ENCODE measurements at regions not wholly inside any gene's neighbourhood (a gene's known extent, or its start where the extent isn't known, plus 50 kb on each side); places are given as distances from the start of the nearest gene placed in this dataset.

- ATAC-seq (no peak), FAIRE-seq (no peak), DNase-seq (ENCODE audit: low read depth in 1 of 2, low spot score in 1 of 2) (no peak)
- Histone ChIP-seq H3K27ac (no peak overlapping the region), H3K4me2 (no peak overlapping the region), H3K4me3 (no peak overlapping the region), H3K9me3 (no peaks in the 10 kb centered on the region), H3K4me1 (peaks cover 7% of the 10 kb centered on the region; the same call in 1 of the 3 replicates)
- WGBS (ENCODE audit: missing lambda C conversion rate), result 86% methylated on average over 6 of the region's 6 CpGs
- POLR2A ChIA-PET, result no interaction called here
- CTCF ChIA-PET, result no interaction called here
- no peak for TF ChIP-seq POLR2A (IDR thresholded peaks at IDR 0.05; ENCODE audit: low read length)
- TF ChIP-seq, protein P1, sequence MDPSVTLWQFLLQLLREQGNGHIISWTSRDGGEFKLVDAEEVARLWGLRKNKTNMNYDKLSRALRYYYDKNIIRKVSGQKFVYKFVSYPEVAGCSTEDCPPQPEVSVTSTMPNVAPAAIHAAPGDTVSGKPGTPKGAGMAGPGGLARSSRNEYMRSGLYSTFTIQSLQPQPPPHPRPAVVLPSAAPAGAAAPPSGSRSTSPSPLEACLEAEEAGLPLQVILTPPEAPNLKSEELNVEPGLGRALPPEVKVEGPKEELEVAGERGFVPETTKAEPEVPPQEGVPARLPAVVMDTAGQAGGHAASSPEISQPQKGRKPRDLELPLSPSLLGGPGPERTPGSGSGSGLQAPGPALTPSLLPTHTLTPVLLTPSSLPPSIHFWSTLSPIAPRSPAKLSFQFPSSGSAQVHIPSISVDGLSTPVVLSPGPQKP (IDR thresholded peaks at IDR 0.05; ENCODE audit: low read depth, low read length), result no peak
- TF ChIP-seq PHF8 (IDR thresholded peaks at IDR 0.05; ENCODE audit: borderline replicate concordance, low read depth), result no peak
- TF ChIP-seq, protein P2, sequence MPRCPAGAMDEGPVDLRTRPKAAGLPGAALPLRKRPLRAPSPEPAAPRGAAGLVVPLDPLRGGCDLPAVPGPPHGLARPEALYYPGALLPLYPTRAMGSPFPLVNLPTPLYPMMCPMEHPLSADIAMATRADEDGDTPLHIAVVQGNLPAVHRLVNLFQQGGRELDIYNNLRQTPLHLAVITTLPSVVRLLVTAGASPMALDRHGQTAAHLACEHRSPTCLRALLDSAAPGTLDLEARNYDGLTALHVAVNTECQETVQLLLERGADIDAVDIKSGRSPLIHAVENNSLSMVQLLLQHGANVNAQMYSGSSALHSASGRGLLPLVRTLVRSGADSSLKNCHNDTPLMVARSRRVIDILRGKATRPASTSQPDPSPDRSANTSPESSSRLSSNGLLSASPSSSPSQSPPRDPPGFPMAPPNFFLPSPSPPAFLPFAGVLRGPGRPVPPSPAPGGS (IDR thresholded peaks at IDR 0.05), result no peak
- TF ChIP-seq EP300 (IDR thresholded peaks at IDR 0.05), result no peak
- no peak for TF ChIP-seq NFE2L2 (conservative IDR thresholded peaks at IDR 0.05; ENCODE audit: low read length)
- no peak for TF ChIP-seq RNF2 (IDR thresholded peaks at IDR 0.05; ENCODE audit: borderline replicate concordance, low read depth)
- no peak for TF ChIP-seq RFX5 (IDR thresholded peaks at IDR 0.05)
- TF ChIP-seq CHD2 (IDR thresholded peaks at IDR 0.05; ENCODE audit: low read length, partially characterized antibody), result no peak
- no peak for TF ChIP-seq ESRRA (IDR thresholded peaks at IDR 0.05; ENCODE audit: borderline replicate concordance, low read length)
Observed at GRCh38 chr3:67788396-67788795, 134.0 kb upstream of the SUCLG2 start.

DNA sequence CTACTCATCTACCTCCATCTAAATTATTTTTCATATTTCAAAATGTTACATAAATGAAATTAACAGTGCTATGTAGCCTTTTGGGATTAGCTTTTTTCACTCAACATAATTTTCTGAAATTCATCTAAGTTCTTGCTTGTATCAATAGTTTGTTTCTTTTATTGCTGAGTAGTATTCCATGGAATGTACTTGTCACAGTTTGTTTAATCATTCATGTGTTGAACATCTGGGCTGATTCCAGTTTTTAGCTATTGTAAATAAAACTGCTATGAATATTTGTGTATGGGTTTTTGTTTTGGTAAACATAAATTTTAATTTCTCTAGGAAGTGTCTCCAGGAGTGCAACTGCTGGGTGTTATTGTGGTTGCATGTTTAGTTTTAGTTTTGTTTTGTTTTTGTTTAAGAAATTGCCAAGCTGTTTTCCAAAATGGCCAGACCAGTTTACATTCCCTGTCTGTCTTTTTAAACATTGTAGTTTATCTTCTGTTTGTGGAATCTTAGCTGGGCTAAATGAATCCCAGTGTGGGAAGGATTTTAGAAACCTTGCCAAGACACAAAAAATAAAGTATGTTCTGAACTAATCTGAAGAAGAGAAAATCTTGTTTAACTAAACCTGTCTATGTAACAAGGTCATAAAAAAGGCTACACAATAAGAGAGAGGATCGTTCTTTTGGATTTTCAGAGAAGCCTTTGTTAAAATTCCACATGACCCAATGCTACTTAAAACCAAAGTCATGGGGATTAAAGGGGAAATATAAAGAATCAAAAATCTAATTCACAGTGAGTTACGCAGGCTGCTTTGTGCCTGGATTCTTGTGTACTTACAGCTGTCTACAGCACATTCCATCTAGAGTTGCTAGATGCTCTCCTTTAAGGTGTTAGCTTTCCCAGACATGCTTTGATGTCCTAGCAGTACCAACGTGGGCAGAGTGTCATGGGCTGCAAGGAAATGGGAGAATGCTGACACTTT, 129.2 kb upstream of the SUCLG2 start:
- TF ChIP-seq NR3C1 (IDR thresholded peaks at IDR 0.05) (no peak), MAZ (IDR thresholded peaks at IDR 0.05; ENCODE audit: borderline replicate concordance, low read depth, low read length) (no peak), FOXS1 (CRISPR knock-in tag; IDR thresholded peaks at IDR 0.05) (no peak), HOXB5 (CRISPR knock-in tag; IDR thresholded peaks at IDR 0.05) (no peak), MAX (IDR thresholded peaks at IDR 0.05) (no peak), JUN (IDR thresholded peaks at IDR 0.05) (no peak), KDM5A (IDR thresholded peaks at IDR 0.05) (no peak), NFE2L2 (conservative IDR thresholded peaks at IDR 0.05; ENCODE audit: low read length) (no peak), RNF2 (IDR thresholded peaks at IDR 0.05; ENCODE audit: borderline replicate concordance, low read depth) (no peak), HEYL (CRISPR knock-in tag; IDR thresholded peaks at IDR 0.05) (no peak)
- TF ChIP-seq, protein P1 (IDR thresholded peaks at IDR 0.05; ENCODE audit: low read depth, low read length), result no peak
- TF ChIP-seq, protein P3, sequence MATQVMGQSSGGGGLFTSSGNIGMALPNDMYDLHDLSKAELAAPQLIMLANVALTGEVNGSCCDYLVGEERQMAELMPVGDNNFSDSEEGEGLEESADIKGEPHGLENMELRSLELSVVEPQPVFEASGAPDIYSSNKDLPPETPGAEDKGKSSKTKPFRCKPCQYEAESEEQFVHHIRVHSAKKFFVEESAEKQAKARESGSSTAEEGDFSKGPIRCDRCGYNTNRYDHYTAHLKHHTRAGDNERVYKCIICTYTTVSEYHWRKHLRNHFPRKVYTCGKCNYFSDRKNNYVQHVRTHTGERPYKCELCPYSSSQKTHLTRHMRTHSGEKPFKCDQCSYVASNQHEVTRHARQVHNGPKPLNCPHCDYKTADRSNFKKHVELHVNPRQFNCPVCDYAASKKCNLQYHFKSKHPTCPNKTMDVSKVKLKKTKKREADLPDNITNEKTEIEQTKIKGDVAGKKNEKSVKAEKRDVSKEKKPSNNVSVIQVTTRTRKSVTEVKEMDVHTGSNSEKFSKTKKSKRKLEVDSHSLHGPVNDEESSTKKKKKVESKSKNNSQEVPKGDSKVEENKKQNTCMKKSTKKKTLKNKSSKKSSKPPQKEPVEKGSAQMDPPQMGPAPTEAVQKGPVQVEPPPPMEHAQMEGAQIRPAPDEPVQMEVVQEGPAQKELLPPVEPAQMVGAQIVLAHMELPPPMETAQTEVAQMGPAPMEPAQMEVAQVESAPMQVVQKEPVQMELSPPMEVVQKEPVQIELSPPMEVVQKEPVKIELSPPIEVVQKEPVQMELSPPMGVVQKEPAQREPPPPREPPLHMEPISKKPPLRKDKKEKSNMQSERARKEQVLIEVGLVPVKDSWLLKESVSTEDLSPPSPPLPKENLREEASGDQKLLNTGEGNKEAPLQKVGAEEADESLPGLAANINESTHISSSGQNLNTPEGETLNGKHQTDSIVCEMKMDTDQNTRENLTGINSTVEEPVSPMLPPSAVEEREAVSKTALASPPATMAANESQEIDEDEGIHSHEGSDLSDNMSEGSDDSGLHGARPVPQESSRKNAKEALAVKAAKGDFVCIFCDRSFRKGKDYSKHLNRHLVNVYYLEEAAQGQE (IDR thresholded peaks at IDR 0.05), result no peak
- ChIA-PET POLR2A (no interaction called here), CTCF (no interaction called here)
- ATAC-seq (no peak), FAIRE-seq (no peak), DNase-seq (ENCODE audit: low read depth in 1 of 2, low spot score in 1 of 2) (no peak)
- WGBS (ENCODE audit: missing lambda C conversion rate), result 40% methylated on average over 3 of the region's 3 CpGs
- Histone ChIP-seq H3K4me3 (no peak overlapping the region), H3K27ac (no peak overlapping the region), H3K4me1 (0 out of 3 replicates have a peak, but pooled peaks cover 3% of the 10 kb centered on the region), H3K9me3 (no peaks in the 10 kb centered on the region), H3K4me2 (no peak overlapping the region)

All from A549 (cell line).